Uterus (tissue), 3 donors: ENCODE measurements at regions not wholly inside any gene's neighbourhood (a gene's known extent, or its start where the extent isn't known, plus 50 kb on each side); places are given as distances from the start of the nearest gene placed in this dataset.

ENCODE experiments used
- DNase-seq, 2 donors: peaks; one replicate each; pipeline ENCODE4 v3.0.0-alpha.2; 2019 to 2020
- H3K27ac ChIP-seq, 2 donors: fragments of 200-600 bp; sonication (generic); 1 replicate in 1 of 2; 2 replicates in 1 of 2; pipeline ENCODE4 v1.5.1; 2016 to 2018
- H3K27me3 ChIP-seq, 2 donors: fragments of 200-600 bp; sonication (generic); one replicate each; pipeline ENCODE4 v1.5.1; 2018 to 2019; ENCODE audit warnings: control low read depth in 1 of 2
- H3K36me3 ChIP-seq, 2 donors: fragments of 200-600 bp; sonication (generic); one replicate each; pipeline ENCODE4 v1.5.1; 2019; ENCODE audit warnings: control low read depth in 1 of 2
- H3K4me1 ChIP-seq, 2 donors: fragments of 200-600 bp; sonication (generic); one replicate each; pipeline ENCODE4 v1.5.1; 2018 to 2019; ENCODE audit warnings: control low read depth in 1 of 2
- H3K4me3 ChIP-seq, 2 donors: fragments of 200-600 bp; sonication (generic); 1 replicate in 1 of 2; 2 replicates in 1 of 2; pipeline ENCODE4 v1.5.1; 2018 to 2019; ENCODE audit warnings: mild to moderate bottlenecking in 1 of 2
- H3K9me3 ChIP-seq, 2 donors: fragments of 200-600 bp; sonication (generic); one replicate each; pipeline ENCODE4 v1.5.1; 2019; ENCODE audit warnings: control low read depth in 1 of 2
- POLR2A ChIP-seq, 2 donors: fragments of 450-650 bp; IDR thresholded peaks; one replicate each; pipeline ENCODE4 v1.6.1; 2016; ENCODE audit warnings: antibody characterized with exemption in 2 of 2, mild to moderate bottlenecking in 1 of 2, moderate library complexity in 1 of 2
- intact Hi-C: fragments of 100-400 bp; cut with DNase I; formaldehyde crosslinking; loops from one replicate; pipeline ENCODE4 v1.15.1; 2023; ENCODE audit warnings: low total_unique reads
- TF ChIP-seq, protein P1 (sequence below), 4 experiments: fragments of 200-600 bp in 2 of 4; fragments of 450-650 bp in 2 of 4; sonication (generic) in 2 of 4; IDR thresholded peaks; one replicate each; pipeline ENCODE4 v1.5.1; 2016 to 2019; ENCODE audit warnings: antibody characterized with exemption in 4 of 4, mild to moderate bottlenecking in 2 of 4, moderate library complexity in 1 of 4
- donor health status: DM: yes; HTN: yes; CAD: no.

DNA sequence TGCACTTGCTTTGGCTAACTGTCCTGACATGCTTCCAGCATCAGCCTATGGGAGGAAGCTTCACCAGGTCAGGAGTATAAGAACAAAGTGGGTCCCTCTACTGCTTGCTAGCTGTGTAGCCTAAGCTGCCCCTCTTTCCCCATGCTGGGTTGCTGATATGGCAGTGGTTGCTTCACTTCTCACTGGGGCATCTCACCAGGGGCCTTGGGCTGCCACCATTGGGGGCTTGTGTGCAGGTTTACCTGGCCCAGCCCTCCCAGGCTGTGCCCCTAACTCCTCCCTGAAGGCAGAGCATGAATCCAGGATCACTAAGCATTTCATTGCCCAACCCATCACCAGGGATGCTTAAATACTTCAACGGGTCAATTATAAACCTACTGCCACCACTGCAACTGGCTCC lies 817.1 kb upstream of the TMEFF2 start:
- intact Hi-C loops, result no loop called here
- H3K36me3 ChIP-seq, result no peaks in the 10 kb centered on the region

DNA sequence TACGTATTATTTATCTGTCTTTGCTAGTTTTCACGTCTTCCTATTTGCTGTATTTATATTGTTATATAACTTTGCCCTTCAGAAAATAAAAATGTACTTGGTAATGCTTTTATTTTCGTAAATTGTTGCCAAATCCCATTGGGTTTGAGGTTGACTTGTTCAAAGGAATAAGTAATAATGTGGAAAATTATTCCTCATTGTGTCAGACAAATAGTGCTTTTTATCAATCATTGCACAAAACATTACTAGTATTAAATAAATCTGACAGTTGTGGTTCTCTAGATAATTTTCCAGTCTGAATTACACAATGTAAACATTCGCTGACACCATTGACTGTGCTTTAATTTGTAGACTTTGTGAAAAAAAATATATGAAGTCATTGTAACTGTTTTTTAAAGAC lies 798.3 kb upstream of the TMEFF2 start:
- Histone ChIP-seq H3K27ac (no peak overlapping the region), H3K36me3 (no peaks in the 10 kb centered on the region), H3K4me1 (no peaks in the 10 kb centered on the region), H3K9me3 (no peaks in the 10 kb centered on the region), H3K4me3 (no peak overlapping the region), H3K27me3 (no peaks in the 10 kb centered on the region)
- DNase-seq, result no peak
- intact Hi-C loops, result no loop called here
- TF ChIP-seq POLR2A (IDR thresholded peaks at IDR 0.05), result no peak
- TF ChIP-seq, protein P1, sequence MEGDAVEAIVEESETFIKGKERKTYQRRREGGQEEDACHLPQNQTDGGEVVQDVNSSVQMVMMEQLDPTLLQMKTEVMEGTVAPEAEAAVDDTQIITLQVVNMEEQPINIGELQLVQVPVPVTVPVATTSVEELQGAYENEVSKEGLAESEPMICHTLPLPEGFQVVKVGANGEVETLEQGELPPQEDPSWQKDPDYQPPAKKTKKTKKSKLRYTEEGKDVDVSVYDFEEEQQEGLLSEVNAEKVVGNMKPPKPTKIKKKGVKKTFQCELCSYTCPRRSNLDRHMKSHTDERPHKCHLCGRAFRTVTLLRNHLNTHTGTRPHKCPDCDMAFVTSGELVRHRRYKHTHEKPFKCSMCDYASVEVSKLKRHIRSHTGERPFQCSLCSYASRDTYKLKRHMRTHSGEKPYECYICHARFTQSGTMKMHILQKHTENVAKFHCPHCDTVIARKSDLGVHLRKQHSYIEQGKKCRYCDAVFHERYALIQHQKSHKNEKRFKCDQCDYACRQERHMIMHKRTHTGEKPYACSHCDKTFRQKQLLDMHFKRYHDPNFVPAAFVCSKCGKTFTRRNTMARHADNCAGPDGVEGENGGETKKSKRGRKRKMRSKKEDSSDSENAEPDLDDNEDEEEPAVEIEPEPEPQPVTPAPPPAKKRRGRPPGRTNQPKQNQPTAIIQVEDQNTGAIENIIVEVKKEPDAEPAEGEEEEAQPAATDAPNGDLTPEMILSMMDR (IDR thresholded peaks at IDR 0.05), result no peak

More for the DNA sequence above, 817.1 kb upstream of the TMEFF2 start:
- H3K27me3 ChIP-seq, result no peaks in the 10 kb centered on the region
- TF ChIP-seq, protein P1 (IDR thresholded peaks at IDR 0.05), result no peak
- TF ChIP-seq POLR2A (IDR thresholded peaks at IDR 0.05), result no peak
- no peaks in the 10 kb centered on the region for H3K9me3 ChIP-seq
- DNase-seq, result no peak
- no peak overlapping the region for H3K4me3 ChIP-seq
- no peaks in the 10 kb centered on the region for H3K4me1 ChIP-seq
- no peak overlapping the region for H3K27ac ChIP-seq

DNA sequence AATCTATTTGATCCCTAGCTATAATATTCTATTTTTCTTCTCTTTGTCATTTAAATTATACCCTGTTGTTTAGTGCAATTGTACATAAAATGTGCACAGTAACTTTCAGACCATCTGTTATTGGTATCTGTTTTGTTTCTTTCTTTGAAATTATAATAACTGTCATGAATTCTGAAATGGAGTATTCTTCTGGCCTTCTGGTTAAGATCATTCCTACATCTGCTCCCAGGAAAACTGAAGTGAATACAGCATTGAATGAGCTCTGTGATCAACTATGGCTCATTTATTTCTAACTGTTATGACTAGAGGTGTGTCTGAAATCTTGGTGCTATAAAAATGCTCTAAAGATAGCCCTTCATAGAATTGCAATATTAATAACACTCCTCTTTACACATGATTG lies 788.4 kb upstream of the TMEFF2 start:
- Histone ChIP-seq H3K9me3 (no peaks in the 10 kb centered on the region), H3K27ac (no peak overlapping the region), H3K36me3 (no peaks in the 10 kb centered on the region), H3K4me1 (no peaks in the 10 kb centered on the region), H3K4me3 (no peak overlapping the region), H3K27me3 (no peaks in the 10 kb centered on the region)
- no peak for DNase-seq
- TF ChIP-seq, protein P1 (IDR thresholded peaks at IDR 0.05), result no peak
- TF ChIP-seq POLR2A (IDR thresholded peaks at IDR 0.05), result no peak
- intact Hi-C loops, result no loop called here

DNA sequence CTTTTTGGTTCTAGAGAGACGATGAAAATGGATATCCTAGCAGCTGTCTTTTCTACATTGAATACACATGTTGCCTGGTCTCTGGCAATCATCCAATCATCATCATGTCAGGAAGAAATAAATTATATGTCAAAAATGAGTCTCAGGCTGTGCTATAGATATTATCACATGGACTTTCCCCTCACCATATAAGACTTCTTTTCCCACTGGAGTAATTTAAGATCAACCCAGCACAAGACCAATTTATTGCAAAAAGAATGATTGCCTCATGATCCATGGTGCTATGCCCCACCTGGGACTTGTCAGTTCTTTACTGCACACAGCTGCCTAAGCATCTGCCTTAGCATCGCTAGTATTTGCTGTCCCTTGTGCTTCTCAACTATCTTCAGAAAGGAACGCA lies 783.7 kb upstream of the TMEFF2 start:
- Histone ChIP-seq H3K27me3 (no peaks in the 10 kb centered on the region), H3K4me1 (no peaks in the 10 kb centered on the region), H3K27ac (no peak overlapping the region), H3K4me3 (no peak overlapping the region), H3K9me3 (no peaks in the 10 kb centered on the region), H3K36me3 (no peaks in the 10 kb centered on the region)
- intact Hi-C loops, result no loop called here
- DNase-seq, result no peak
- TF ChIP-seq, protein P1 (IDR thresholded peaks at IDR 0.05), result no peak
- no peak for TF ChIP-seq POLR2A (IDR thresholded peaks at IDR 0.05)

DNA sequence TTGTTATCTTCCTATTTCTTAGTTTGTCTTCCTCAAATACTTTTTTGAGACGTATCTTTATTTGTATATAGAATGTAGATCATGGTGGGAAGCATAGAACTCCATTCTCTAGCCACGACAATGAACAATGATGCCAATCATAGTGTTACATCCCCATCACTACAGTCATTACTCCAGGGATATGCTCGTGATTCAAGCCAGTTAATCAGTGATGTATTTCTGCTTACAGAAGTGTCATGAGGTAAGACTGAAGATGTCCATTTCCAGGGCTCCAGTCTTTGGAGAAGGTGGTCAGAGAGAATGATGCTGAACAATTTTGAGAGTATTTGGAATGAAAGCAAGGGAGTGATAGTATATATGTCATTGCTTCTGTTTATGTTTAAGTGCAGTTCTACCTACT lies 777.2 kb upstream of the TMEFF2 start:
- no peak overlapping the region for H3K27ac ChIP-seq
- no peaks in the 10 kb centered on the region for H3K9me3 ChIP-seq
- no peak overlapping the region for H3K4me3 ChIP-seq
- no peaks in the 10 kb centered on the region for H3K4me1 ChIP-seq
- DNase-seq, result no peak
- no peaks in the 10 kb centered on the region for H3K36me3 ChIP-seq
- no peak for TF ChIP-seq POLR2A (IDR thresholded peaks at IDR 0.05)
- TF ChIP-seq, protein P1 (IDR thresholded peaks at IDR 0.05), result no peak
- intact Hi-C loops, result no loop called here
- no peaks in the 10 kb centered on the region for H3K27me3 ChIP-seq
